B cell (primary cell): ENCODE measurements at regions not wholly inside any gene's neighbourhood (a gene's known extent, or its start where the extent isn't known, plus 50 kb on each side); places are given as distances from the start of the nearest gene placed in this dataset.

Experiments used
- ATAC-seq: fragments of 200-7000 bp; cut with Tn5 transposase; one replicate; pipeline ENCODE4 v1.10.0; 2021; ENCODE audit warnings: low read depth, mild to moderate bottlenecking, moderate number of reproducible peaks, moderate library complexity
- CTCF ChIA-PET: fragments of 350-600 bp; sonication (Branson Sonifier 250); formaldehyde crosslinking; loops from one replicate; lab custom pipeline; 2021; ENCODE audit warnings: antibody characterized with exemption, inconsistent platforms; lab: Charles Lee
- POLR2A ChIA-PET: fragments of 350-600 bp; sonication (Branson Sonifier 250); formaldehyde crosslinking; loops from one replicate; lab custom pipeline; 2021; ENCODE audit warnings: antibody characterized with exemption; lab: Charles Lee
- DNase-seq: peaks from one replicate; pipeline ENCODE4 v3.0.0; 2013
- H2AFZ ChIP-seq: 2 replicates; pipeline ENCODE4 v1.6.1; 2012; ENCODE audit warnings: mild to moderate bottlenecking, low read depth, low read length; ENCODE audit not compliant: insufficient read depth, poor library complexity, severe bottlenecking
- H3K27ac ChIP-seq, 2 donors: 1 replicate in 1 of 2; 2 replicates in 1 of 2; pipeline ENCODE4 v1.5.1; 2012 to 2013; ENCODE audit warnings: low read length in 2 of 2, mild to moderate bottlenecking in 2 of 2, moderate library complexity in 1 of 2
- H3K27me3 ChIP-seq, 4 experiments: fragments of 200-600 bp in 1 of 4; sonication (generic) in 1 of 4; replicated peaks in 1 of 4; 1 replicate in 2 of 4; 2 replicates in 2 of 4; pipeline versions ENCODE4 v1.6.1 to v1.7.0; 2013 to 2016; ENCODE audit warnings: low read length in 3 of 4, mild to moderate bottlenecking in 2 of 4, mixed read lengths in 1 of 4, moderate library complexity in 1 of 4; ENCODE audit not compliant: insufficient read depth in 4 of 4, control insufficient read depth in 3 of 4; ENCODE audit errors: control extremely low read depth in 1 of 4
- H3K36me3 ChIP-seq, 2 experiments: replicated peaks in 1 of 2; 1 replicate in 1 of 2; 2 replicates in 1 of 2; pipeline versions ENCODE4 v1.6.1 to v1.7.1; 2013; ENCODE audit warnings: low read length in 1 of 2; ENCODE audit not compliant: insufficient read depth in 2 of 2, control insufficient read depth in 1 of 2; ENCODE audit errors: control extremely low read depth in 1 of 2, extremely low read depth in 1 of 2
- H3K4me1 ChIP-seq, 2 donors: fragments of 200-600 bp in 1 of 2; sonication (generic) in 1 of 2; 1 replicate in 1 of 2; 2 replicates in 1 of 2; pipeline versions ENCODE4 v1.5.1 to v1.6.1; 2013 to 2017; ENCODE audit warnings: low read length in 2 of 2; ENCODE audit not compliant: control insufficient read depth in 2 of 2, insufficient read depth in 2 of 2
- H3K4me2 ChIP-seq: replicated peaks from 2 replicates; pipeline ENCODE3; 2012; ENCODE audit warnings: mild to moderate bottlenecking, low read depth, low read length; ENCODE audit not compliant: poor library complexity, severe bottlenecking
- H3K4me3 ChIP-seq, 5 experiments: fragments of 200-600 bp in 1 of 5; sonication (generic) in 1 of 5; 1 replicate in 3 of 5; 2 replicates in 2 of 5; pipeline versions ENCODE4 v1.5.1 to v1.7.0; 2011 to 2016; ENCODE audit warnings: low read length in 4 of 5, mild to moderate bottlenecking in 4 of 5, low read depth in 2 of 5, control low read depth in 1 of 5, moderate library complexity in 1 of 5; ENCODE audit not compliant: insufficient read depth in 1 of 5; ENCODE audit errors: control extremely low read depth in 1 of 5, extremely low read depth in 1 of 5
- H3K79me2 ChIP-seq: fragments of 200-600 bp; sonication (generic); one replicate; pipeline ENCODE4 v1.6.0; 2016; ENCODE audit warnings: low read length; ENCODE audit not compliant: control insufficient read depth, insufficient read depth
- H3K9ac ChIP-seq: fragments of 200-600 bp; sonication (generic); 2 replicates; pipeline ENCODE4 v1.6.1; 2017; ENCODE audit warnings: mild to moderate bottlenecking, low read length, moderate library complexity
- H3K9me3 ChIP-seq, 3 donors: one replicate each; pipeline versions ENCODE4 v1.6.1 to v1.7.1; 2013; ENCODE audit warnings: low read length in 2 of 3; ENCODE audit not compliant: control insufficient read depth in 2 of 3, insufficient read depth in 1 of 3; ENCODE audit errors: control extremely low read depth in 1 of 3
- H4K20me1 ChIP-seq: 2 replicates; pipeline ENCODE4 v1.6.0; 2012; ENCODE audit warnings: mild to moderate bottlenecking, low read length; ENCODE audit not compliant: insufficient read depth, control insufficient read depth, poor library complexity, severe bottlenecking
- H3K27ac Mint-ChIP-seq: one replicate; pipeline ENCODE4 v1.8.0; 2021; ENCODE audit warnings: mixed read lengths
- H3K27me3 Mint-ChIP-seq: one replicate; pipeline ENCODE4 v1.8.0; 2021; ENCODE audit warnings: mixed read lengths
- H3K4me1 Mint-ChIP-seq: one replicate; pipeline ENCODE4 v1.8.0; 2021; ENCODE audit warnings: mixed read lengths
- H3K4me3 Mint-ChIP-seq: one replicate; pipeline ENCODE4 v1.8.0; 2021; ENCODE audit warnings: mixed read lengths
- H3K9me3 Mint-ChIP-seq: one replicate; pipeline ENCODE4 v1.8.0; 2022; ENCODE audit warnings: mixed read lengths; ENCODE audit not compliant: insufficient read depth
- EZH2 ChIP-seq: IDR thresholded peaks from 2 replicates; pipeline ENCODE4 v1.6.1; 2012; ENCODE audit warnings: borderline replicate concordance, low read depth, mild to moderate bottlenecking, moderate library complexity, low read length; ENCODE audit not compliant: insufficient read depth, poor library complexity, severe bottlenecking
- WGBS: methylation state at CpG from one replicate; pipeline ENCODE4 v1.1.5; 2013; ENCODE audit warnings: missing lambda C conversion rate; ENCODE audit not compliant: insufficient coverage; 5-methylcytosine and 5-hydroxymethylcytosine counted together
- intact Hi-C: fragments of 100-400 bp; cut with micrococcal nuclease; formaldehyde crosslinking; loops from one replicate; pipeline ENCODE4 v1.10.0; 2022
- TF ChIP-seq, protein P1 (sequence below): fragments of 200-600 bp; IDR thresholded peaks from one replicate; pipeline ENCODE4 v1.8.0; 2022; ENCODE audit warnings: antibody characterized with exemption, mild to moderate bottlenecking

DNA sequence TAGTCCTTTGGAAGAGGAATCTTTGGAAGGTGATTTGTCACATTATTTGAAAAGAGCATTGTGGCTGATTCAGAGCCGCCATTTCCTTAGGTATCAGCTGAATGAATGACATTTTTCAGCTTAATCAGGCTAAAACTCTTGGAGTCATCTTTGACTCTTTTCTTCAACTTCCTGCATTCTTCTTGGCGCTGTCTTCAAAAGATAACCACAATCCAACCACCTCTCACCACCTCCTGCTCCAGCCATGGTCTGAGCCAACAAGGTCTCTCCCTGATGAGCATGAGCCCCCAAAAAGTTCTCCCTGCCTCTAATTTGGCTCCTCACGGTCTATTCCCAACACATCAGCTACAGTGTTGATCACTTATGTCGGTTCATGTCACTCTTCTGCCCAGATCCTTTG is 297.6 kb upstream of the RUNX1 start:
- H3K4me1 ChIP-seq, result peaks cover 11 to 15% of the 10 kb centered on the region in 2 donors
- peaks cover 2% of the 10 kb centered on the region for H3K9me3 Mint-ChIP-seq
- POLR2A ChIA-PET, result no interaction called here
- no peak for ATAC-seq
- H3K4me3 Mint-ChIP-seq, result no peak overlapping the region
- H3K4me2 ChIP-seq, result no peak overlapping the region
- 95% methylated on average over 3 of the region's 4 CpGs for WGBS
- no peaks in the 10 kb centered on the region for H3K27me3 ChIP-seq
- no peak overlapping the region for H3K9ac ChIP-seq
- H3K4me3 ChIP-seq, result no peak overlapping the region
- TF ChIP-seq, protein P1, sequence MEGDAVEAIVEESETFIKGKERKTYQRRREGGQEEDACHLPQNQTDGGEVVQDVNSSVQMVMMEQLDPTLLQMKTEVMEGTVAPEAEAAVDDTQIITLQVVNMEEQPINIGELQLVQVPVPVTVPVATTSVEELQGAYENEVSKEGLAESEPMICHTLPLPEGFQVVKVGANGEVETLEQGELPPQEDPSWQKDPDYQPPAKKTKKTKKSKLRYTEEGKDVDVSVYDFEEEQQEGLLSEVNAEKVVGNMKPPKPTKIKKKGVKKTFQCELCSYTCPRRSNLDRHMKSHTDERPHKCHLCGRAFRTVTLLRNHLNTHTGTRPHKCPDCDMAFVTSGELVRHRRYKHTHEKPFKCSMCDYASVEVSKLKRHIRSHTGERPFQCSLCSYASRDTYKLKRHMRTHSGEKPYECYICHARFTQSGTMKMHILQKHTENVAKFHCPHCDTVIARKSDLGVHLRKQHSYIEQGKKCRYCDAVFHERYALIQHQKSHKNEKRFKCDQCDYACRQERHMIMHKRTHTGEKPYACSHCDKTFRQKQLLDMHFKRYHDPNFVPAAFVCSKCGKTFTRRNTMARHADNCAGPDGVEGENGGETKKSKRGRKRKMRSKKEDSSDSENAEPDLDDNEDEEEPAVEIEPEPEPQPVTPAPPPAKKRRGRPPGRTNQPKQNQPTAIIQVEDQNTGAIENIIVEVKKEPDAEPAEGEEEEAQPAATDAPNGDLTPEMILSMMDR, result no peak
- TF ChIP-seq EZH2, result no peak
- H3K9me3 ChIP-seq, result peaks cover 0 to 4% (median 0%) of the 10 kb centered on the region in 3 donors
- H2AFZ ChIP-seq, result no peak overlapping the region
- H3K79me2 ChIP-seq, result no peaks in the 10 kb centered on the region
- H3K27ac Mint-ChIP-seq, result no peak overlapping the region
- DNase-seq, result no peak
- H4K20me1 ChIP-seq, result no peaks in the 10 kb centered on the region
- CTCF ChIA-PET, result no interaction called here
- H3K27me3 Mint-ChIP-seq, result peaks cover 9% of the 10 kb centered on the region
- no peak overlapping the region for H3K27ac ChIP-seq
- peaks cover 14% of the 10 kb centered on the region for H3K4me1 Mint-ChIP-seq
- H3K36me3 ChIP-seq, result no peaks in the 10 kb centered on the region
- intact Hi-C loops, result no loop called here

DNA sequence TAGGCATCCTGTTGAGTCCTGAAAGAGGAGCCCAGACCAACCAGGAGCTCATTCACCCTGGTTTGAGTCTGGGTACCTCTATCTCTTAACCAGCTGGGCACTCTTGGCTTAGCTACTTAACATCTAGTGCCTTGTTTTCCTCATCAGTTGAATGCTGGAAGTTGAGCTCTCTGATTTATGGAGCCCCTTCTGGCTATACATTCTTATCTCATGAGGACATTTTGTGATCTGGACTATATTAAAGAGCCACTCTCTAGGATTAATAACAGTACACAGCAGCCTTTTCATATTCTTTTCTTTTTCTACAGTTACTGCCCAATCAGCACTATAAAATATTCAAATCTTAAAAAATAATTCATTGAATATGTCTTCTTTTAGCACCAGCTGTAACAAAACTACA is 296.9 kb upstream of the RUNX1 start:
- H3K79me2 ChIP-seq, result no peaks in the 10 kb centered on the region
- Mint-ChIP-seq H3K27ac (no peak overlapping the region), H3K27me3 (peaks cover 9% of the 10 kb centered on the region), H3K4me3 (no peak overlapping the region), H3K9me3 (peaks cover 2% of the 10 kb centered on the region), H3K4me1 (peaks cover 14% of the 10 kb centered on the region)
- H3K4me3 ChIP-seq, result no peak overlapping the region
- intact Hi-C loops, result no loop called here
- POLR2A ChIA-PET, result no interaction called here
- peaks cover 0 to 4% (median 0%) of the 10 kb centered on the region in 3 donors for H3K9me3 ChIP-seq
- no peaks in the 10 kb centered on the region for H4K20me1 ChIP-seq
- no peak overlapping the region for H3K9ac ChIP-seq
- no peak for TF ChIP-seq EZH2
- TF ChIP-seq, protein P1, result no peak
- peaks cover 11 to 15% of the 10 kb centered on the region in 2 donors for H3K4me1 ChIP-seq
- H2AFZ ChIP-seq, result no peak overlapping the region
- no peak for ATAC-seq
- no peak overlapping the region for H3K4me2 ChIP-seq
- no peaks in the 10 kb centered on the region for H3K36me3 ChIP-seq
- H3K27me3 ChIP-seq, result no peaks in the 10 kb centered on the region
- no peak overlapping the region for H3K27ac ChIP-seq
- no peak for DNase-seq
- CTCF ChIA-PET, result no interaction called here
